22Rv1 (cell line): ENCODE measurements at regions not wholly inside any gene's neighbourhood (a gene's known extent, or its start where the extent isn't known, plus 50 kb on each side); places are given as distances from the start of the nearest gene placed in this dataset.

Source experiments
- CTCF ChIP-seq: fragments of 450-650 bp; IDR thresholded peaks from 2 replicates; pipeline ENCODE4 v1.5.1; 2017; ENCODE audit warnings: mild to moderate bottlenecking
- ZFX ChIP-seq: fragments of 450-650 bp; IDR thresholded peaks from 2 replicates; pipeline ENCODE4 v1.6.1; 2017; ENCODE audit warnings: antibody characterized with exemption, borderline replicate concordance

- TF ChIP-seq CTCF = no peak
- no peak for TF ChIP-seq ZFX
Measured at GRCh38 chr20:48381353-48382120, 446.3 kb downstream of the PREX1 start.
